ENCODE measurements at regions not wholly inside any gene's neighbourhood (a gene's known extent, or its start where the extent isn't known, plus 50 kb on each side); places are given as distances from the start of the nearest gene placed in this dataset.

DNA sequence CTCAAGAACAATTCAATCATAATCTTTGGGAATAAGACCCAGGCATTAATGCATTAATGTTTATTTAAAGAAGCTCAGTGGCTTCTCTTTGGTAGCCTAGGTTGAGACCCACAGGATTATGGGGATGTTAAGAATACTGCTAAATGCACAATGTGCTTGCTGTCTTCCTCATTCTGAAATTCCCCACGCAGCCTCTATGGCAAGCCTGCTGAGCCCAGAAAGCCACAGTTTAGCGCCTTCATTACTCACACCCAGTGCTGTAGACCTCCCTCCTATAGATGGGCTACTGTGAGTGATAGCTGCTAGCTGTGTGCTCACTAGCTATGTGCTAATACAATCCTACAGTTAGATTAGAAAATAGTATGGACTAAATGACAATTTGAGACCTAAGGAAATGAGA is 90.6 kb downstream of the TNFSF13B start:
- TF ChIP-seq, protein P1, sequence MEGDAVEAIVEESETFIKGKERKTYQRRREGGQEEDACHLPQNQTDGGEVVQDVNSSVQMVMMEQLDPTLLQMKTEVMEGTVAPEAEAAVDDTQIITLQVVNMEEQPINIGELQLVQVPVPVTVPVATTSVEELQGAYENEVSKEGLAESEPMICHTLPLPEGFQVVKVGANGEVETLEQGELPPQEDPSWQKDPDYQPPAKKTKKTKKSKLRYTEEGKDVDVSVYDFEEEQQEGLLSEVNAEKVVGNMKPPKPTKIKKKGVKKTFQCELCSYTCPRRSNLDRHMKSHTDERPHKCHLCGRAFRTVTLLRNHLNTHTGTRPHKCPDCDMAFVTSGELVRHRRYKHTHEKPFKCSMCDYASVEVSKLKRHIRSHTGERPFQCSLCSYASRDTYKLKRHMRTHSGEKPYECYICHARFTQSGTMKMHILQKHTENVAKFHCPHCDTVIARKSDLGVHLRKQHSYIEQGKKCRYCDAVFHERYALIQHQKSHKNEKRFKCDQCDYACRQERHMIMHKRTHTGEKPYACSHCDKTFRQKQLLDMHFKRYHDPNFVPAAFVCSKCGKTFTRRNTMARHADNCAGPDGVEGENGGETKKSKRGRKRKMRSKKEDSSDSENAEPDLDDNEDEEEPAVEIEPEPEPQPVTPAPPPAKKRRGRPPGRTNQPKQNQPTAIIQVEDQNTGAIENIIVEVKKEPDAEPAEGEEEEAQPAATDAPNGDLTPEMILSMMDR (IDR thresholded peaks at IDR 0.05; ENCODE audit: low read depth, low read length): no peak
- Histone ChIP-seq H3K36me3 (no peaks in the 10 kb centered on the region), H3K9me3 (ENCODE audit: severe bottlenecking) (no peaks in the 10 kb centered on the region), H3K27ac (no peak overlapping the region), H3K27me3 (ENCODE audit: insufficient read depth, low read depth, severe bottlenecking) (peaks cover 41% of the 10 kb centered on the region), H3K4me3 (ENCODE audit: low read depth, low read length) (no peak overlapping the region)
- no peak for DNase-seq

- no peaks in the 10 kb centered on the region for H3K9me3 ChIP-seq (ENCODE audit: severe bottlenecking)
- peaks cover 38% of the 10 kb centered on the region for H3K27me3 ChIP-seq (ENCODE audit: insufficient read depth, low read depth, severe bottlenecking)
- H3K4me3 ChIP-seq (ENCODE audit: low read depth, low read length): no peak overlapping the region
- H3K36me3 ChIP-seq: no peaks in the 10 kb centered on the region
- no peak overlapping the region for H3K27ac ChIP-seq
- TF ChIP-seq, protein P1 (IDR thresholded peaks at IDR 0.05; ENCODE audit: low read depth, low read length): no peak
- DNase-seq: no peak
These were observed 92.3 kb downstream of the TNFSF13B start for GRCh38 chr13:108361769-108362168.

DNA sequence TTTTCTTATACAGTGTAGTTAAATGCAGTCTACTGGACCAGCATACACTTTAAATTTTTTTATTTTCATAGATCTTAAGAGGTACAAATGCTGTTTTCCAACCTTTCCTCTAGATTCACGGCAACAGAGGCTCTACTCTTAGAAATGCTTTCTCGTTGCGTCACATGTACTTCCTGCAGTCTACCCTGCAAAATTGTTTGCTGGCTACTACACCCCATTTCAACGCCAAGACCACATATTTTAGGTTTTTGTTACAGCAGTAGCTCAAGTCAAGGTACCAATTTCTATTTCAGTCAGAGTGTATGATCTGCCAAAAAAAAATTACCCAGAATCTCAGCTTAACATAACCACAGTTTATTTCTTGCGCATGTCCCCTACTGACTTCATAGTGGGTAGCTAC is 94.1 kb downstream of the TNFSF13B start:
- Histone ChIP-seq H3K9me3 (ENCODE audit: severe bottlenecking) (no peaks in the 10 kb centered on the region), H3K27me3 (ENCODE audit: insufficient read depth, low read depth, severe bottlenecking) (peaks cover 33% of the 10 kb centered on the region), H3K36me3 (no peaks in the 10 kb centered on the region), H3K4me3 (ENCODE audit: low read depth, low read length) (no peak overlapping the region), H3K27ac (no peak overlapping the region)
- DNase-seq: no peak
- TF ChIP-seq, protein P1 (IDR thresholded peaks at IDR 0.05; ENCODE audit: low read depth, low read length): no peak

DNA sequence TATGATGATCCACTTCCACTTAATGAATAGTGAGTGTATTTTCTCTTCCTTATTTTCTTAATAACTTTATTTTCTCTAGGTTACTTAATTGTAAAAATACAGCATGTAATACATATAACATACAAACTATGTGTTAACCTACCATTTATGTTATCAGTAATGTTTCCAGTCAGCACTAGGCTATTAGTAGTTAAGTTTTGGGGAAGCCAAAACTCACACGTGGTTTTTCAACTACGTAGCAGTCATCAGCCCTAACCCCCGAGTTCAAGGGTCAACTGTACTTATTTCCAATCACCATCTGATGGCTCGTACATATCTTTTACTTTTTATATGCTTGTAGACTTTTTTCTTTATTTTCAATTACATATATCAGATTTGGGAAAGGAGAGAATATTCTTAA is 95.7 kb downstream of the TNFSF13B start:
- DNase-seq: no peak
- Histone ChIP-seq H3K36me3 (no peaks in the 10 kb centered on the region), H3K27ac (no peak overlapping the region), H3K9me3 (ENCODE audit: severe bottlenecking) (no peaks in the 10 kb centered on the region), H3K27me3 (ENCODE audit: insufficient read depth, low read depth, severe bottlenecking) (peaks cover 38% of the 10 kb centered on the region), H3K4me3 (ENCODE audit: low read depth, low read length) (no peak overlapping the region)
- TF ChIP-seq, protein P1 (IDR thresholded peaks at IDR 0.05; ENCODE audit: low read depth, low read length): no peak

DNA sequence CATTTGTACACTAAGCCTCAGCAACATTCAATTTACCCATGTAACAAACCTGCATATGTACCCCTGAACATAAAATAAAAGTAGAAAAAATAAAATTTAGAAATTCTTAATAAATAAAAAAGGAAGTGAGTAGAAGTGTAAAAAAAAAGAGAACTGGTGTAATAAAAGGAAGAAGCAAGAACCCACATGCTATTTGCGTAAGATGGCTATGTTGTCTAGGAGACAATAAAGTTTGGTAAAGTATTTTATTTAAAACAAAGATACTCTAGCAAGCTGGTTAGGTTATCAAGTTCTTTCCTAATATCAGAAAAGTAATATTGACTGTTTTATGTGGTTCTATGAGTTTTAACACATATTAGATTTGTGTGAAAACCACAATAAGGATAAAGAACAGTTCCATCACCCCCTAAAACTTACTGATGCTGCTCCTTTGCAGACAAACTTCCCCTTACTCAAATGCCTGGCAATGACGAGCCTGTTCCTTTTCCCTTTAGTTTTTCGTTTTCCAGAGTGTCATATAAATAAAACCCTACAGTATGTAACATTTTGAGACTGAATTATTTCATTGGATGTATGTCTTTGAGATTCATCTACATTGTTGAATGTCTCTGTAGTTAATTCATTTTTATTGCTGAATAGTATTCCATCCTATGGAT is 98.9 kb downstream of the TNFSF13B start:
- TF ChIP-seq, protein P1 (IDR thresholded peaks at IDR 0.05; ENCODE audit: low read depth, low read length): no peak
- Histone ChIP-seq H3K36me3 (no peaks in the 10 kb centered on the region), H3K27ac (no peak overlapping the region), H3K4me3 (ENCODE audit: low read depth, low read length) (no peak overlapping the region), H3K9me3 (ENCODE audit: severe bottlenecking) (no peaks in the 10 kb centered on the region), H3K27me3 (ENCODE audit: insufficient read depth, low read depth, severe bottlenecking) (peaks cover 26% of the 10 kb centered on the region)
- no peak for DNase-seq

DNA sequence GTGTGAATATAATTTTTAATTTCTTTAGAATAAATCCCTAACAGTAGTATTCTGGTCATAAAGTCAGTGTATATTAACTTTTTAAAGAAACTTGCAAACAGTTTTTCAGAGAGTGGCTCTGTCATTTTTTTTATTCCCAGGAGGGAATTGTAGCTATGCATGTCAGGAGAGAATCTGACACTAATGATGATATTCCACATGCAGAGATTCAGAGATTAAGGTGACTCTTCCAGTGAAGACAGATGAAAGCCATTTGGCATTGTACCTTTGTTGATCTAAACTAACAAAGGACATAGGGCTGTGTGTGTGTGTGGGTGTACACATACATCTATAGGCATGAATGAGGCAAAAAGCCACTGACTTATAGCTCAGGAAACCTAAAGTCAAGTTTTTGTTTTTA is 99.9 kb downstream of the TNFSF13B start:
- DNase-seq: no peak
- no peak overlapping the region for H3K27ac ChIP-seq
- TF ChIP-seq, protein P1 (IDR thresholded peaks at IDR 0.05; ENCODE audit: low read depth, low read length): no peak
- no peaks in the 10 kb centered on the region for H3K36me3 ChIP-seq
- peaks cover 21% of the 10 kb centered on the region for H3K27me3 ChIP-seq (ENCODE audit: insufficient read depth, low read depth, severe bottlenecking)
- no peaks in the 10 kb centered on the region for H3K9me3 ChIP-seq (ENCODE audit: severe bottlenecking)
- H3K4me3 ChIP-seq (ENCODE audit: low read depth, low read length): no peak overlapping the region
